Activated CD4-positive, alpha-beta T cell treated with anti-CD3 and anti-CD28 coated beads for 24 hours (primary cell): ENCODE measurements at regions not wholly inside any gene's neighbourhood (a gene's known extent, or its start where the extent isn't known, plus 50 kb on each side); places are given as distances from the start of the nearest gene placed in this dataset.
"Not testable (repeated sequence)": the region's sequence is repeated elsewhere in the genome, so short reads cannot be mapped to it uniquely, and the experiment has no call there.

Experiments used
- DNase-seq, 2 donors: peaks; one replicate each; pipeline ENCODE4 v3.0.0-alpha.2; 2020; ENCODE audit warnings: low read depth in 2 of 2

- DNase-seq = no peak
Measured at GRCh38 chr13:84760956-84761355, 878.7 kb upstream of the SLITRK1 start.

- no peak for DNase-seq
Measured at GRCh38 chr13:84749126-84749525, 866.9 kb upstream of the SLITRK1 start.

- no peak for DNase-seq
Measured at GRCh38 chr13:84745051-84745551, 862.8 kb upstream of the SLITRK1 start.

GRCh38 chr13:84744203-84744602 lies 861.9 kb upstream of the SLITRK1 start:
- DNase-seq = no peak

- no peak for DNase-seq
Measured at GRCh38 chr13:84741253-84741652, 859.0 kb upstream of the SLITRK1 start.

GRCh38 chr13:84739021-84739420 lies 856.7 kb upstream of the SLITRK1 start:
- no peak for DNase-seq

GRCh38 chr13:84737661-84738060 lies 855.4 kb upstream of the SLITRK1 start:
- no peak for DNase-seq

- DNase-seq = no peak
Measured at GRCh38 chr13:84730376-84730775, 848.1 kb upstream of the SLITRK1 start.

GRCh38 chr13:84705982-84706710 lies 823.9 kb upstream of the SLITRK1 start:
- no peak for DNase-seq

- DNase-seq = no peak
Measured at GRCh38 chr13:84702174-84702573, 819.9 kb upstream of the SLITRK1 start.

- not testable (repeated sequence) for DNase-seq
Measured at GRCh38 chr13:84697591-84697990, 815.3 kb upstream of the SLITRK1 start.

- DNase-seq = no peak
Measured at GRCh38 chr13:84686973-84687372, 804.7 kb upstream of the SLITRK1 start.

- DNase-seq = no peak
Measured at GRCh38 chr13:84686458-84686857, 804.2 kb upstream of the SLITRK1 start.

- no peak for DNase-seq
Measured at GRCh38 chr13:84684804-84685203, 802.5 kb upstream of the SLITRK1 start.

- no peak for DNase-seq
Measured at GRCh38 chr13:84684048-84684662, 801.9 kb upstream of the SLITRK1 start.

- DNase-seq = no peak
Measured at GRCh38 chr13:84683448-84683847, 801.2 kb upstream of the SLITRK1 start.

GRCh38 chr13:84677836-84678235 lies 795.6 kb upstream of the SLITRK1 start:
- no peak for DNase-seq

- no peak for DNase-seq
Measured at GRCh38 chr13:84672616-84673015, 790.3 kb upstream of the SLITRK1 start.

- no peak for DNase-seq
Measured at GRCh38 chr13:84670245-84670644, 788.0 kb upstream of the SLITRK1 start.

- no peak for DNase-seq
Measured at GRCh38 chr13:84668637-84669036, 786.4 kb upstream of the SLITRK1 start.

GRCh38 chr13:84662491-84662890 lies 780.2 kb upstream of the SLITRK1 start:
- DNase-seq = no peak

GRCh38 chr13:84661718-84662117 lies 779.4 kb upstream of the SLITRK1 start:
- no peak for DNase-seq

- no peak for DNase-seq
Measured at GRCh38 chr13:84659359-84659661, 777.0 kb upstream of the SLITRK1 start.
